Lung (tissue), 11 donors: ENCODE measurements at regions not wholly inside any gene's neighbourhood (a gene's known extent, or its start where the extent isn't known, plus 50 kb on each side); places are given as distances from the start of the nearest gene placed in this dataset.

Experiments used
- ATAC-seq: fragments of 200-7000 bp; cut with Tn5 transposase; one replicate; pipeline ENCODE4 v1.9.1; 2020; ENCODE audit warnings: moderate number of reproducible peaks; ENCODE audit not compliant: insufficient read depth, low FRiP score
- DNase-seq, 3 donors: peaks; one replicate each; pipeline ENCODE4 v3.0.0-alpha.2; 2013 to 2017
- H3K27ac ChIP-seq, 2 donors: one replicate each; pipeline ENCODE4 v1.5.1; 2013; ENCODE audit warnings: mild to moderate bottlenecking in 2 of 2, moderate library complexity in 2 of 2, control low read depth in 1 of 2, inconsistent platforms in 1 of 2, low read depth in 1 of 2, low read length in 1 of 2
- H3K27me3 ChIP-seq, 3 donors: one replicate each; pipeline ENCODE4 v1.5.1; 2013; ENCODE audit warnings: low read length in 2 of 3; ENCODE audit not compliant: control insufficient read depth in 3 of 3, insufficient read depth in 3 of 3
- H3K36me3 ChIP-seq, 4 donors: one replicate each; pipeline ENCODE4 v1.5.1; 2013; ENCODE audit warnings: low read length in 4 of 4, mild to moderate bottlenecking in 1 of 4, moderate library complexity in 1 of 4; ENCODE audit not compliant: control insufficient read depth in 4 of 4, insufficient read depth in 4 of 4
- H3K4me1 ChIP-seq, 5 donors: one replicate each; pipeline ENCODE4 v1.5.1; 2013; ENCODE audit warnings: low read length in 5 of 5, mild to moderate bottlenecking in 2 of 5, moderate library complexity in 1 of 5; ENCODE audit not compliant: control insufficient read depth in 5 of 5, insufficient read depth in 5 of 5
- H3K4me3 ChIP-seq: one replicate; pipeline ENCODE4 v1.5.1; 2013; ENCODE audit warnings: mild to moderate bottlenecking, control low read depth, moderate library complexity
- H3K9ac ChIP-seq, 2 donors: one replicate each; pipeline ENCODE4 v1.5.1; 2013; ENCODE audit warnings: low read length in 2 of 2, control low read depth in 1 of 2; ENCODE audit not compliant: insufficient read depth in 1 of 2
- H3K9me3 ChIP-seq, 4 donors: one replicate each; pipeline ENCODE4 v1.5.1; 2013; ENCODE audit warnings: low read length in 3 of 4, mild to moderate bottlenecking in 1 of 4, moderate library complexity in 1 of 4; ENCODE audit not compliant: control insufficient read depth in 4 of 4, insufficient read depth in 3 of 4
- WGBS, 2 donors: extraction: QIAGEN DNeasy Blood & Tissue Kit; methylation state at CpG; one replicate each; pipeline ENCODE4 v1.1.7; 2013; 5-methylcytosine and 5-hydroxymethylcytosine counted together
- TF ChIP-seq, protein P1 (sequence below): IDR thresholded peaks from 2 replicates; pipeline ENCODE4 v1.5.1; 2012; ENCODE audit warnings: mild to moderate bottlenecking; ENCODE audit errors: control extremely low read depth, extremely low read depth
- donor health status: control.
- donor health status: control.
- donor health status: Bipolar disorder and iron deficiency.
- donor health status: healthy.
- donor health status: DM: yes; HTN: yes; CAD: no.

DNA sequence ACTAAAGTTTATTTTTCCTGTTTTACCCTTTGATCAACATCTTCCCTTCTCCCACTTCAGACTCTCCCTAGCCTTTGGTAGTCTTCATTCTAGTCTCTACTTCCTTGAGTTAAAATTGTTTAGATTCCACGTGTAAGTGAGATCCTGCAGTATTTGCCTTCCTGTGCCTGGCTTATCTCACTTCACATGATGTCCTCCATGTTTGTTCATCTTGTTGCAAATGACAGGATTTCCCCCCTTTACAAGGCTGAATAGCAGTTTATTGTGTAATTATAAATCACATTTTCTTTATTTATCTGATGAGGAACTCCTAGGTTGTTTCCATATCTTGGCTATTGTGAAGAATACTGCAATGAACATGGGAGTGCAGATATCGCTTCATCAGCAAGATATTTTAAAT lies 461.7 kb downstream of the CHSY3 start:
- Histone ChIP-seq H3K27ac (no peak overlapping the region), H3K4me3 (no peak overlapping the region), H3K27me3 (no peaks in the 10 kb centered on the region), H3K9me3 (no peaks in the 10 kb centered on the region), H3K36me3 (no peaks in the 10 kb centered on the region), H3K4me1 (no peaks in the 10 kb centered on the region), H3K9ac (no peak overlapping the region)
- ATAC-seq (no peak), DNase-seq (peak in 1 of 3 donors; percentile 8)
- TF ChIP-seq, protein P1, sequence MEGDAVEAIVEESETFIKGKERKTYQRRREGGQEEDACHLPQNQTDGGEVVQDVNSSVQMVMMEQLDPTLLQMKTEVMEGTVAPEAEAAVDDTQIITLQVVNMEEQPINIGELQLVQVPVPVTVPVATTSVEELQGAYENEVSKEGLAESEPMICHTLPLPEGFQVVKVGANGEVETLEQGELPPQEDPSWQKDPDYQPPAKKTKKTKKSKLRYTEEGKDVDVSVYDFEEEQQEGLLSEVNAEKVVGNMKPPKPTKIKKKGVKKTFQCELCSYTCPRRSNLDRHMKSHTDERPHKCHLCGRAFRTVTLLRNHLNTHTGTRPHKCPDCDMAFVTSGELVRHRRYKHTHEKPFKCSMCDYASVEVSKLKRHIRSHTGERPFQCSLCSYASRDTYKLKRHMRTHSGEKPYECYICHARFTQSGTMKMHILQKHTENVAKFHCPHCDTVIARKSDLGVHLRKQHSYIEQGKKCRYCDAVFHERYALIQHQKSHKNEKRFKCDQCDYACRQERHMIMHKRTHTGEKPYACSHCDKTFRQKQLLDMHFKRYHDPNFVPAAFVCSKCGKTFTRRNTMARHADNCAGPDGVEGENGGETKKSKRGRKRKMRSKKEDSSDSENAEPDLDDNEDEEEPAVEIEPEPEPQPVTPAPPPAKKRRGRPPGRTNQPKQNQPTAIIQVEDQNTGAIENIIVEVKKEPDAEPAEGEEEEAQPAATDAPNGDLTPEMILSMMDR: no peak
- 42 to 47% methylated on average over 2 of the region's 2 CpGs for whole genome bisulfite sequencing, 2 donors

- Histone ChIP-seq H3K27ac (no peak overlapping the region), H3K9ac (no peak overlapping the region), H3K36me3 (no peaks in the 10 kb centered on the region), H3K9me3 (no peaks in the 10 kb centered on the region), H3K4me1 (no peaks in the 10 kb centered on the region), H3K27me3 (no peaks in the 10 kb centered on the region), H3K4me3 (no peak overlapping the region)
- DNase-seq: no peak
- 93 to 96% methylated on average over 8 of the region's 8 CpGs for WGBS, 2 donors
- ATAC-seq: no peak
- TF ChIP-seq, protein P1: no peak
These were observed 445.9 kb downstream of the CHSY3 start for GRCh38 chr5:130350131-130350530.

DNA sequence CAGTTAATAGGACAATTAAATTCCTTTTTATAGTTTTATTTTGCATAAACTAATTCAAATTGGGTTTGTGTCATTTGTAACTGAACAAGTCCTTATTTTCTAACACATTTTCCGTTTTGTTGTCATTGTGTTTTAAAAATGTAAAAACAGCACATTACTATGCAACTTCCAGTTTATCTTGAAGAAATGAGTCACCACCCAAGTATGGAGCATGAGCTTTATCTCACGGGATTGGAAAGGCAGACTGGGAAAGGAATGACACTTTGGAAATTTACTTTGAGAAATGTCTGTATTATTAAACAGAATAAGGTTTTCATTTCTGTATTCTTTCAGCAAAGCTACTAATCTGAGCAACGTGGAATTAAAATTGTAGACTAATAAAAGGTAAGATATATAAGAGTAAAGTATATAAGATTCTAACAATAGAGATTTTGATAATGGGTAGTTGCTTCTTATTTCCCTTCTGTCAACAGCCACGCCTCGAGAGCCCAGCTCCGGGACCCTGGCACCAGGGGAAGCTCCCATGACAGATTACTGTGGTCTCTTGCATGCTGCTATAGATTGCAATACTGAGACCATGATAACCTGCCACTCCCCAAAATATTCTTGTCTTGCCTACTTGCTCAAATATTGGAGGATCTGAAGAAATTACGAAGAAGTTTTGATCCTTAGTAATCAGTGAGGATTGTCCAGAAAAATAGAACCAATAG lies 433.1 kb downstream of the CHSY3 start:
- no peak overlapping the region for H3K9ac ChIP-seq
- no peak for DNase-seq

More for the DNA sequence above, 433.1 kb downstream of the CHSY3 start:
- no peaks in the 10 kb centered on the region for H3K9me3 ChIP-seq
- no peak overlapping the region for H3K4me3 ChIP-seq
- H3K36me3 ChIP-seq: no peaks in the 10 kb centered on the region
- no peak for ATAC-seq
- TF ChIP-seq, protein P1: no peak
- H3K27me3 ChIP-seq: no peaks in the 10 kb centered on the region
- no peaks in the 10 kb centered on the region for H3K4me1 ChIP-seq
- WGBS, 2 donors: 65 to 85% methylated on average over 7 of the region's 7 CpGs
- no peak overlapping the region for H3K27ac ChIP-seq
